ENCODE measurements at regions not wholly inside any gene's neighbourhood (a gene's known extent, or its start where the extent isn't known, plus 50 kb on each side); places are given as distances from the start of the nearest gene placed in this dataset.

GRCh38 chr2:83531206-83531826 lies 927.8 kb downstream of the SUCLG1 start:
- Mint-ChIP-seq H3K36me3 (no peaks in the 10 kb centered on the region), H3K9me3 (no peaks in the 10 kb centered on the region), H3K27me3 (no peaks in the 10 kb centered on the region), H3K27ac (no peak overlapping the region), H3K4me1 (no peaks in the 10 kb centered on the region), H3K4me3 (no peak overlapping the region)
- no peak for DNase-seq
- CTCF ChIA-PET, result no interaction called here

GRCh38 chr2:83528767-83529166 lies 930.3 kb downstream of the SUCLG1 start:
- Mint-ChIP-seq H3K4me3 (no peak overlapping the region), H3K36me3 (no peaks in the 10 kb centered on the region), H3K27ac (no peak overlapping the region), H3K9me3 (no peaks in the 10 kb centered on the region), H3K27me3 (no peaks in the 10 kb centered on the region), H3K4me1 (no peaks in the 10 kb centered on the region)
- CTCF ChIA-PET, result no interaction called here
- no peak for DNase-seq

GRCh38 chr2:83522891-83523493 lies 936.1 kb downstream of the SUCLG1 start:
- CTCF ChIA-PET, result no interaction called here
- no peaks in the 10 kb centered on the region for H3K27me3 Mint-ChIP-seq
- no peak overlapping the region for H3K27ac Mint-ChIP-seq
- H3K4me3 Mint-ChIP-seq, result no peak overlapping the region
- H3K4me1 Mint-ChIP-seq, result no peaks in the 10 kb centered on the region
- H3K9me3 Mint-ChIP-seq, result peaks cover 10% of the 10 kb centered on the region
- H3K36me3 Mint-ChIP-seq, result no peaks in the 10 kb centered on the region
- DNase-seq, result no peak

- H3K9me3 Mint-ChIP-seq, result peaks cover 20% of the 10 kb centered on the region
These were observed 941.2 kb downstream of the SUCLG1 start for GRCh38 chr2:83517727-83518368.

GRCh38 chr2:83516503-83516902 lies 942.6 kb downstream of the SUCLG1 start:
- CTCF ChIA-PET, result no interaction called here

More at GRCh38 chr2:83517727-83518368, 941.2 kb downstream of the SUCLG1 start:
- no peak for DNase-seq
- H3K27ac Mint-ChIP-seq, result no peak overlapping the region
- H3K36me3 Mint-ChIP-seq, result no peaks in the 10 kb centered on the region
- CTCF ChIA-PET, result no interaction called here
- no peaks in the 10 kb centered on the region for H3K4me1 Mint-ChIP-seq
- H3K4me3 Mint-ChIP-seq, result no peak overlapping the region
- H3K27me3 Mint-ChIP-seq, result no peaks in the 10 kb centered on the region

GRCh38 chr2:83487451-83487850 lies 971.6 kb downstream of the SUCLG1 start:
- CTCF ChIA-PET, result no interaction called here
- no peak for DNase-seq
- Mint-ChIP-seq H3K4me1 (no peaks in the 10 kb centered on the region), H3K36me3 (no peaks in the 10 kb centered on the region), H3K27me3 (no peaks in the 10 kb centered on the region), H3K9me3 (peaks cover 6% of the 10 kb centered on the region), H3K4me3 (no peak overlapping the region), H3K27ac (no peak overlapping the region)

More at GRCh38 chr2:83516503-83516902, 942.6 kb downstream of the SUCLG1 start:
- no peak for DNase-seq
- no peak overlapping the region for H3K4me3 Mint-ChIP-seq
- H3K4me1 Mint-ChIP-seq, result no peaks in the 10 kb centered on the region
- H3K9me3 Mint-ChIP-seq, result peaks cover 15% of the 10 kb centered on the region
- H3K36me3 Mint-ChIP-seq, result no peaks in the 10 kb centered on the region
- H3K27ac Mint-ChIP-seq, result no peak overlapping the region
- no peaks in the 10 kb centered on the region for H3K27me3 Mint-ChIP-seq

GRCh38 chr2:83481436-83481835 lies 977.6 kb downstream of the SUCLG1 start:
- Mint-ChIP-seq H3K36me3 (no peaks in the 10 kb centered on the region), H3K27me3 (no peaks in the 10 kb centered on the region), H3K4me1 (no peaks in the 10 kb centered on the region), H3K27ac (no peak overlapping the region), H3K4me3 (no peak overlapping the region), H3K9me3 (peaks cover 4% of the 10 kb centered on the region)
- no peak for DNase-seq
- CTCF ChIA-PET, result no interaction called here

- H3K36me3 Mint-ChIP-seq, result no peaks in the 10 kb centered on the region
- no peaks in the 10 kb centered on the region for H3K4me1 Mint-ChIP-seq
- CTCF ChIA-PET, result no interaction called here
- no peak for DNase-seq
- no peak overlapping the region for H3K27ac Mint-ChIP-seq
- no peaks in the 10 kb centered on the region for H3K27me3 Mint-ChIP-seq
- no peak overlapping the region for H3K4me3 Mint-ChIP-seq
- peaks cover 4% of the 10 kb centered on the region for H3K9me3 Mint-ChIP-seq
These were observed 981.0 kb downstream of the SUCLG1 start for GRCh38 chr2:83478037-83478436.

- Mint-ChIP-seq H3K4me1 (no peaks in the 10 kb centered on the region), H3K9me3 (peaks cover 7% of the 10 kb centered on the region), H3K4me3 (no peak overlapping the region), H3K27me3 (no peaks in the 10 kb centered on the region), H3K27ac (no peak overlapping the region), H3K36me3 (no peaks in the 10 kb centered on the region)
- CTCF ChIA-PET, result no interaction called here
- DNase-seq, result no peak
These were observed 983.7 kb downstream of the SUCLG1 start for GRCh38 chr2:83475371-83475770.

GRCh38 chr2:83471655-83472054 lies 987.4 kb downstream of the SUCLG1 start:
- Mint-ChIP-seq H3K27ac (no peak overlapping the region), H3K4me3 (no peak overlapping the region), H3K9me3 (peaks cover 5% of the 10 kb centered on the region), H3K36me3 (no peaks in the 10 kb centered on the region), H3K4me1 (no peaks in the 10 kb centered on the region), H3K27me3 (no peaks in the 10 kb centered on the region)
- CTCF ChIA-PET, result no interaction called here
- DNase-seq, result no peak

GRCh38 chr2:83470928-83471327 lies 988.2 kb downstream of the SUCLG1 start:
- no peak for DNase-seq
- no peaks in the 10 kb centered on the region for H3K4me1 Mint-ChIP-seq
- H3K36me3 Mint-ChIP-seq, result no peaks in the 10 kb centered on the region

GRCh38 chr2:83464444-83464843 lies 994.6 kb downstream of the SUCLG1 start:
- CTCF ChIA-PET, result no interaction called here
- no peak for DNase-seq
- Mint-ChIP-seq H3K36me3 (no peaks in the 10 kb centered on the region), H3K27ac (no peak overlapping the region), H3K4me1 (no peaks in the 10 kb centered on the region), H3K27me3 (no peaks in the 10 kb centered on the region), H3K9me3 (peaks cover 2% of the 10 kb centered on the region), H3K4me3 (no peak overlapping the region)

More at GRCh38 chr2:83470928-83471327, 988.2 kb downstream of the SUCLG1 start:
- CTCF ChIA-PET, result no interaction called here
- Mint-ChIP-seq H3K27ac (no peak overlapping the region), H3K9me3 (peaks cover 3% of the 10 kb centered on the region), H3K4me3 (no peak overlapping the region), H3K27me3 (no peaks in the 10 kb centered on the region)

- Mint-ChIP-seq H3K27ac (no peak overlapping the region), H3K36me3 (no peaks in the 10 kb centered on the region), H3K9me3 (peaks cover 3% of the 10 kb centered on the region), H3K27me3 (no peaks in the 10 kb centered on the region), H3K4me1 (no peaks in the 10 kb centered on the region), H3K4me3 (no peak overlapping the region)
- no peak for DNase-seq
- CTCF ChIA-PET, result no interaction called here
These were observed 996.2 kb downstream of the SUCLG1 start for GRCh38 chr2:83462881-83463280.

GRCh38 chr2:83461135-83461534 lies 997.9 kb downstream of the SUCLG1 start:
- Mint-ChIP-seq H3K36me3 (no peaks in the 10 kb centered on the region), H3K9me3 (peaks cover 3% of the 10 kb centered on the region), H3K27ac (no peak overlapping the region), H3K4me3 (no peak overlapping the region), H3K27me3 (no peaks in the 10 kb centered on the region), H3K4me1 (no peaks in the 10 kb centered on the region)
- no peak for DNase-seq
- CTCF ChIA-PET, result no interaction called here

- CTCF ChIA-PET, result no interaction called here
- Mint-ChIP-seq H3K27ac (no peak overlapping the region), H3K9me3 (peaks cover 3% of the 10 kb centered on the region), H3K36me3 (no peaks in the 10 kb centered on the region), H3K4me3 (no peak overlapping the region), H3K27me3 (no peaks in the 10 kb centered on the region), H3K4me1 (no peaks in the 10 kb centered on the region)
- DNase-seq, result no peak
These were observed 999.6 kb downstream of the SUCLG1 start for GRCh38 chr2:83459456-83459855.
